ENCODE measurements at regions not wholly inside any gene's neighbourhood (a gene's known extent, or its start where the extent isn't known, plus 50 kb on each side); places are given as distances from the start of the nearest gene placed in this dataset.
"Not testable (repeated sequence)": the region's sequence is repeated elsewhere in the genome, so short reads cannot be mapped to it uniquely, and the experiment has no call there.

DNA sequence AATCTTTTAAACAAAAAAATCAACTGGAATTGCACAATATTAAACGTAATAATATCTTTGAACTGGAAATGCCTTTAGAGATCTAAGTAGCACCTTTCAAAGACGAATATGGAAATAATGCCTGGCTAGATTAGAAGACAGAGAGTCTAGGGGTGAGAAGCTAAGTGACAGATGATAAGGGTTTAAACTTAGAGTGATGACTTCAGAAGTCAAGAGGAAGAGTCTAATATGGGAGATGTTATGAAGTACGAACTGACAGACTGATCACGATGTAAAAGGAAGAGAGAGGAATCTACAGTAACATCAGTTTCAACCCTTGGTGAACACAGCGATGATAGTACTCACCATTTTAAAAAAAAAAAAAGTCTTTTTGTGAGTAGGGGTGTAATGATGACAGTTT, 57.9 kb downstream of the HINT1 start:
- Histone ChIP-seq H4K20me1 (ENCODE audit: insufficient read depth, low read length) (no peaks in the 10 kb centered on the region), H3K9me2 (ENCODE audit: low read depth, low read length) (no peaks in the 10 kb centered on the region), H2AFZ (ENCODE audit: low read length) (no peak overlapping the region), H3F3A (ENCODE audit: insufficient read depth, low read length) (no peaks in the 10 kb centered on the region), H3K9ac (ENCODE audit: low read length) (no peak overlapping the region), H3K36me3 (ENCODE audit: insufficient read depth, low read length) (no peaks in the 10 kb centered on the region), H3K4me2 (ENCODE audit: low read length) (no peak overlapping the region), H3K27ac (ENCODE audit: low read depth, low read length, poor library complexity, severe bottlenecking) (no peak overlapping the region), H3K27me3 (ENCODE audit: insufficient read depth, low read length) (no peaks in the 10 kb centered on the region), H3K4me3 (ENCODE audit: low read depth, low read length, poor library complexity, severe bottlenecking) (no peak overlapping the region), H3K4me1 (ENCODE audit: insufficient read depth, low read length, severe bottlenecking) (no peaks in the 10 kb centered on the region), H3K9me3 (ENCODE audit: low read length) (no peaks in the 10 kb centered on the region), H3K79me2 (ENCODE audit: insufficient read depth, low read length) (no peaks in the 10 kb centered on the region)
- no peak for TF ChIP-seq EZH2 (IDR thresholded peaks at IDR 0.05; ENCODE audit: borderline replicate concordance, low read length)
- TF ChIP-seq, protein P1, sequence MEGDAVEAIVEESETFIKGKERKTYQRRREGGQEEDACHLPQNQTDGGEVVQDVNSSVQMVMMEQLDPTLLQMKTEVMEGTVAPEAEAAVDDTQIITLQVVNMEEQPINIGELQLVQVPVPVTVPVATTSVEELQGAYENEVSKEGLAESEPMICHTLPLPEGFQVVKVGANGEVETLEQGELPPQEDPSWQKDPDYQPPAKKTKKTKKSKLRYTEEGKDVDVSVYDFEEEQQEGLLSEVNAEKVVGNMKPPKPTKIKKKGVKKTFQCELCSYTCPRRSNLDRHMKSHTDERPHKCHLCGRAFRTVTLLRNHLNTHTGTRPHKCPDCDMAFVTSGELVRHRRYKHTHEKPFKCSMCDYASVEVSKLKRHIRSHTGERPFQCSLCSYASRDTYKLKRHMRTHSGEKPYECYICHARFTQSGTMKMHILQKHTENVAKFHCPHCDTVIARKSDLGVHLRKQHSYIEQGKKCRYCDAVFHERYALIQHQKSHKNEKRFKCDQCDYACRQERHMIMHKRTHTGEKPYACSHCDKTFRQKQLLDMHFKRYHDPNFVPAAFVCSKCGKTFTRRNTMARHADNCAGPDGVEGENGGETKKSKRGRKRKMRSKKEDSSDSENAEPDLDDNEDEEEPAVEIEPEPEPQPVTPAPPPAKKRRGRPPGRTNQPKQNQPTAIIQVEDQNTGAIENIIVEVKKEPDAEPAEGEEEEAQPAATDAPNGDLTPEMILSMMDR (IDR thresholded peaks at IDR 0.05; ENCODE audit: low read length), result no peak

DNA sequence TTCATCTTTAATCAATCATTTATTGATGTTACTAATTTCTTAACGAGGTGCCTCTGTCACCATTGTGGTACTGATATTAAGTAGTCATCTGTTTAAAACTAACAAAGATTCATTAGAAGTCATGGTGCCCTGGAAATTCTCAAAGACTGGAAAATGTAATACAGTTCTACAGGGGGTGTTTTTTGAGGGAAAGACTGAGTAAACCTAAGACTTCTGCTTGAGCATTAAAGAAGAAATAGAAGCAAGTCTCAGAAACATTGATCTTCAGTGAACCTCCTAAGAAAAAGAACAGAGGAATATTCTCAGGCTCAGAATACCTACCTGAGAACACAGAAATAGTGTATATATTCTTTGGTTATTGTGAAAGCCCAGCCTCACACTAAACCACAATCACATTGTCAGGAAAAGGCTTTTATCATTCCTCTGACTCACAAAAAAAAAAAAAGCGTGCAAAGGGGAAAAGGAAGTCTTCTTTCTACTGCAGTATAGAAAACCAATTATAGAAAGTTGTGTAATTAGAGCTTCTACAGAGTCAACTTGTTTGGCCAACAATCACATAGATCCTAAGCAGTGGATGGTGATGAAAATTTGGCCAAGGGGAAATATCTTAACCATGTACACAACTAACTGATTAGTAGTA, 60.8 kb downstream of the HINT1 start:
- no peaks in the 10 kb centered on the region for H3K4me1 ChIP-seq (ENCODE audit: insufficient read depth, low read length, severe bottlenecking)
- no peak for TF ChIP-seq EZH2 (IDR thresholded peaks at IDR 0.05; ENCODE audit: borderline replicate concordance, low read length)
- TF ChIP-seq, protein P1 (IDR thresholded peaks at IDR 0.05; ENCODE audit: low read length), result no peak
- no peaks in the 10 kb centered on the region for H4K20me1 ChIP-seq (ENCODE audit: insufficient read depth, low read length)
- H3F3A ChIP-seq (ENCODE audit: insufficient read depth, low read length), result no peaks in the 10 kb centered on the region
- H3K9me3 ChIP-seq (ENCODE audit: low read length), result no peaks in the 10 kb centered on the region
- H3K4me2 ChIP-seq (ENCODE audit: low read length), result no peak overlapping the region
- H3K9ac ChIP-seq (ENCODE audit: low read length), result no peak overlapping the region
- no peak overlapping the region for H3K27ac ChIP-seq (ENCODE audit: low read depth, low read length, poor library complexity, severe bottlenecking)
- H3K4me3 ChIP-seq (ENCODE audit: low read depth, low read length, poor library complexity, severe bottlenecking), result no peak overlapping the region
- H3K36me3 ChIP-seq (ENCODE audit: insufficient read depth, low read length), result no peaks in the 10 kb centered on the region
- H3K27me3 ChIP-seq (ENCODE audit: insufficient read depth, low read length), result no peaks in the 10 kb centered on the region
- H3K9me2 ChIP-seq (ENCODE audit: low read depth, low read length), result no peaks in the 10 kb centered on the region
- H2AFZ ChIP-seq (ENCODE audit: low read length), result no peak overlapping the region
- no peaks in the 10 kb centered on the region for H3K79me2 ChIP-seq (ENCODE audit: insufficient read depth, low read length)

DNA sequence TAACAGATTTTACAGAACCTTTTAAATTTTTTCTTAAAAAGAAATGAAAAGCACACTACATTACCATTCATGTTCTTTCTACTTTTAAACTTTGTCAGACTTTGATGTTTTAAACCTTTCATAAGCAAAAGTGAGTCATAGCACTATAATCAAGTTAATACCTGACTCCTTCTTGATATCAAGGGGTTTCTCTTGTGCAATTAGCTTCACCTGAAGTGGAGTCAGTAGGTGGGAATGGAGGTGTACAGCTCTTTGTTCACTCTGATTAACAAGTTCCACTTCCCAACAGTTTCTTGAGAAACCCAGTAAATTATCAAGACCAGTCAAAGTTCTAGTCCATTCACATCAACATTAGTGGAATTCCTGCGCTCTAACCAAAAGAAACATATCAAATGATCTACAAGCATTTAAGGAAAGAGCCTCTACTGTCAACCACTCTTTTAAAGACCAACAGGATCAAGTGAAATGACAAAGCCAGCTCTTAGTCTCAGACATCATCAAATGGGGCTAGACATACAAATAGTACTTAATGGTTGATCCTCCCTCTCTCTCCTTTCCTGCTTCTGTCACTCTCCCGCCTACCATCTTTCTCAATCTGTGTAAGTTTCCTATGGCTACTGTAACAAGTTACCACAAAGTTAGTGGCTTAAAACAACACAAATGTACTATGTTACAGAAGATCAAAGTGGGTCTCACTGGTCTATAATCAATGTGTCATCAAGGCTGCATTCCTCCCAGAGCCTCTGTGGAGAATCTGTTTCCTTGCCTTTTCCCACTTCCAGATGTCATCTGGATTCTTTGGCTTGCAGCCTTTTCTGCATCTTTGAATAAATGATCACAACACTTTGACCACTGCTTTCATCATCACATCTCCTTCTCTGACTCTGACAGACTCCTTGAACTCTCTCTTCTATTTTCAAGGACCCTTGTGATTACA, 68.0 kb downstream of the HINT1 start:
- no peaks in the 10 kb centered on the region for H3K4me1 ChIP-seq (ENCODE audit: insufficient read depth, low read length, severe bottlenecking)
- H3K79me2 ChIP-seq (ENCODE audit: insufficient read depth, low read length), result no peaks in the 10 kb centered on the region
- H3K4me2 ChIP-seq (ENCODE audit: low read length), result no peak overlapping the region
- H2AFZ ChIP-seq (ENCODE audit: low read length), result no peak overlapping the region
- H3K9ac ChIP-seq (ENCODE audit: low read length), result no peak overlapping the region
- no peak overlapping the region for H3K4me3 ChIP-seq (ENCODE audit: low read depth, low read length, poor library complexity, severe bottlenecking)
- no peaks in the 10 kb centered on the region for H3F3A ChIP-seq (ENCODE audit: insufficient read depth, low read length)
- no peaks in the 10 kb centered on the region for H3K9me2 ChIP-seq (ENCODE audit: low read depth, low read length)
- H3K27ac ChIP-seq (ENCODE audit: low read depth, low read length, poor library complexity, severe bottlenecking), result no peak overlapping the region
- H3K9me3 ChIP-seq (ENCODE audit: low read length), result no peaks in the 10 kb centered on the region
- H3K27me3 ChIP-seq (ENCODE audit: insufficient read depth, low read length), result no peaks in the 10 kb centered on the region
- no peak for TF ChIP-seq EZH2 (IDR thresholded peaks at IDR 0.05; ENCODE audit: borderline replicate concordance, low read length)
- TF ChIP-seq, protein P1 (IDR thresholded peaks at IDR 0.05; ENCODE audit: low read length), result no peak
- H3K36me3 ChIP-seq (ENCODE audit: insufficient read depth, low read length), result no peaks in the 10 kb centered on the region
- H4K20me1 ChIP-seq (ENCODE audit: insufficient read depth, low read length), result no peaks in the 10 kb centered on the region

- H3K79me2 ChIP-seq (ENCODE audit: insufficient read depth, low read length); H3K9me3 ChIP-seq (ENCODE audit: low read length); H3K27me3 ChIP-seq (ENCODE audit: insufficient read depth, low read length): not testable (repeated sequence)
Observed at GRCh38 chr5:131095561-131095960, 69.5 kb downstream of the HINT1 start.

More at GRCh38 chr5:131095561-131095960, 69.5 kb downstream of the HINT1 start:
- not testable (repeated sequence) for H3K27ac ChIP-seq (ENCODE audit: low read depth, low read length, poor library complexity, severe bottlenecking); H4K20me1 ChIP-seq (ENCODE audit: insufficient read depth, low read length); H3K9ac ChIP-seq (ENCODE audit: low read length); H3K36me3 ChIP-seq (ENCODE audit: insufficient read depth, low read length); H2AFZ ChIP-seq (ENCODE audit: low read length); H3K9me2 ChIP-seq (ENCODE audit: low read depth, low read length); H3F3A ChIP-seq (ENCODE audit: insufficient read depth, low read length); H3K4me3 ChIP-seq (ENCODE audit: low read depth, low read length, poor library complexity, severe bottlenecking); H3K4me1 ChIP-seq (ENCODE audit: insufficient read depth, low read length, severe bottlenecking); H3K4me2 ChIP-seq (ENCODE audit: low read length)
